Small intestine (tissue), 7 donors: ENCODE measurements at regions not wholly inside any gene's neighbourhood (a gene's known extent, or its start where the extent isn't known, plus 50 kb on each side); places are given as distances from the start of the nearest gene placed in this dataset.

ENCODE experiments used
- DNase-seq, 2 donors: peaks; one replicate each; pipeline versions ENCODE4 v3.0.0 to v3.0.0-alpha.2; 2013
- FAIRE-seq: peaks from 2 replicates; lab custom pipeline; 2012; peaks lifted over from hg19 to GRCh38; lab: Jason Lieb, UNC
- H3K27ac ChIP-seq, 3 donors: one replicate each; pipeline ENCODE4 v1.5.1; 2013; ENCODE audit warnings: low read length in 2 of 3, mild to moderate bottlenecking in 2 of 3, control low read depth in 1 of 3, inconsistent platforms in 1 of 3, low read depth in 1 of 3, moderate library complexity in 1 of 3
- H3K27me3 ChIP-seq, 3 donors: one replicate each; pipeline ENCODE4 v1.6.1; 2013; ENCODE audit warnings: low read length in 3 of 3, inconsistent platforms in 1 of 3; ENCODE audit not compliant: control insufficient read depth in 3 of 3, insufficient read depth in 3 of 3
- H3K36me3 ChIP-seq, 3 donors: one replicate each; pipeline ENCODE4 v1.6.1; 2013; ENCODE audit warnings: low read length in 3 of 3, inconsistent platforms in 1 of 3, low read depth in 1 of 3, mild to moderate bottlenecking in 1 of 3, moderate library complexity in 1 of 3; ENCODE audit not compliant: control insufficient read depth in 3 of 3, insufficient read depth in 2 of 3
- H3K4me1 ChIP-seq, 3 donors: one replicate each; pipeline ENCODE4 v1.6.1; 2013; ENCODE audit warnings: low read length in 2 of 3, inconsistent platforms in 1 of 3, low read depth in 1 of 3, mild to moderate bottlenecking in 1 of 3, moderate library complexity in 1 of 3; ENCODE audit not compliant: control insufficient read depth in 3 of 3, insufficient read depth in 2 of 3
- H3K4me3 ChIP-seq, 3 donors: one replicate each; pipeline ENCODE4 v1.5.1; 2013; ENCODE audit warnings: low read length in 3 of 3, control low read depth in 1 of 3, inconsistent platforms in 1 of 3, low read depth in 1 of 3, mild to moderate bottlenecking in 1 of 3, moderate library complexity in 1 of 3
- H3K9me3 ChIP-seq, 2 donors: one replicate each; pipeline ENCODE4 v1.6.1; 2013; ENCODE audit warnings: low read depth in 1 of 2, low read length in 1 of 2; ENCODE audit not compliant: control insufficient read depth in 2 of 2, insufficient read depth in 1 of 2
- WGBS, 3 donors: extraction: QIAGEN DNeasy Blood & Tissue Kit; methylation state at CpG; one replicate each; pipeline ENCODE4 v1.1.7; 2013; 5-methylcytosine and 5-hydroxymethylcytosine counted together
- donor health status: healthy with polysubstance abuse.
- donor health status: control.
- donor health status: control.
- donor health status: Bipolar disorder and iron deficiency.
- donor health status: healthy.

GRCh38 chr1:29835874-29836273 lies 599.6 kb downstream of the PTPRU start:
- no peak for DNase-seq
- Histone ChIP-seq H3K27ac (no peak overlapping the region), H3K36me3 (no peaks in the 10 kb centered on the region), H3K4me1 (no peaks in the 10 kb centered on the region), H3K9me3 (no peaks in the 10 kb centered on the region), H3K4me3 (no peak overlapping the region), H3K27me3 (no peaks in the 10 kb centered on the region)
- 54 to 66% (median 64%) methylated on average over 8 of the region's 8 CpGs for WGBS, 3 donors
- FAIRE-seq = no peak

GRCh38 chr1:29835406-29835805 lies 599.1 kb downstream of the PTPRU start:
- Histone ChIP-seq H3K27me3 (no peaks in the 10 kb centered on the region), H3K4me1 (no peaks in the 10 kb centered on the region), H3K4me3 (no peak overlapping the region), H3K36me3 (no peaks in the 10 kb centered on the region), H3K27ac (no peak overlapping the region), H3K9me3 (no peaks in the 10 kb centered on the region)
- DNase-seq = no peak
- WGBS, 3 donors = 45 to 48% (median 46%) methylated on average over 4 of the region's 4 CpGs
- no peak for FAIRE-seq

- H3K9me3 ChIP-seq = no peaks in the 10 kb centered on the region
- no peaks in the 10 kb centered on the region for H3K36me3 ChIP-seq
- FAIRE-seq (no peak), DNase-seq (peak in 1 of 2 donors; percentile 17)
- no peaks in the 10 kb centered on the region for H3K4me1 ChIP-seq
- no peak overlapping the region for H3K27ac ChIP-seq
- 17 to 61% (median 35%) methylated on average over 6 of the region's 6 CpGs for WGBS, 3 donors
- no peak overlapping the region for H3K4me3 ChIP-seq
- no peaks in the 10 kb centered on the region for H3K27me3 ChIP-seq
Observed at GRCh38 chr1:29833581-29833980, 597.3 kb downstream of the PTPRU start.

- Histone ChIP-seq H3K4me1 (no peaks in the 10 kb centered on the region), H3K27ac (no peak overlapping the region), H3K4me3 (no peak overlapping the region), H3K36me3 (no peaks in the 10 kb centered on the region), H3K9me3 (no peaks in the 10 kb centered on the region), H3K27me3 (no peaks in the 10 kb centered on the region)
- DNase-seq (no peak), FAIRE-seq (no peak)
- 69 to 89% (median 81%) methylated on average over 5 of the region's 5 CpGs for WGBS, 3 donors
Observed at GRCh38 chr1:29832936-29833335, 596.6 kb downstream of the PTPRU start.

GRCh38 chr1:29832471-29832870 lies 596.1 kb downstream of the PTPRU start:
- FAIRE-seq (no peak), DNase-seq (no peak)
- no peaks in the 10 kb centered on the region for H3K4me1 ChIP-seq
- H3K27me3 ChIP-seq = no peaks in the 10 kb centered on the region
- WGBS, 3 donors = 60 to 76% (median 61%) methylated on average over 8 of the region's 8 CpGs
- H3K27ac ChIP-seq = no peak overlapping the region
- H3K9me3 ChIP-seq = no peaks in the 10 kb centered on the region
- H3K36me3 ChIP-seq = no peaks in the 10 kb centered on the region
- H3K4me3 ChIP-seq = no peak overlapping the region

GRCh38 chr1:29831500-29832117 lies 595.3 kb downstream of the PTPRU start:
- no peak for DNase-seq
- no peaks in the 10 kb centered on the region for H3K27me3 ChIP-seq
- H3K36me3 ChIP-seq = no peaks in the 10 kb centered on the region
- no peak overlapping the region for H3K4me3 ChIP-seq
- 60 to 80% (median 61%) methylated on average over 7 of the region's 7 CpGs for whole genome bisulfite sequencing, 3 donors
- no peak for FAIRE-seq
- no peaks in the 10 kb centered on the region for H3K4me1 ChIP-seq
- no peaks in the 10 kb centered on the region for H3K9me3 ChIP-seq
- no peak overlapping the region for H3K27ac ChIP-seq

- 68 to 83% (median 70%) methylated on average over 7 of the region's 7 CpGs for WGBS, 3 donors
- Histone ChIP-seq H3K4me3 (no peak overlapping the region), H3K27me3 (no peaks in the 10 kb centered on the region), H3K4me1 (no peaks in the 10 kb centered on the region), H3K36me3 (no peaks in the 10 kb centered on the region), H3K27ac (no peak overlapping the region), H3K9me3 (no peaks in the 10 kb centered on the region)
- DNase-seq (no peak), FAIRE-seq (no peak)
Observed at GRCh38 chr1:29830916-29831315, 594.6 kb downstream of the PTPRU start.

- DNase-seq (no peak), FAIRE-seq (no peak)
- Histone ChIP-seq H3K27me3 (no peaks in the 10 kb centered on the region), H3K36me3 (no peaks in the 10 kb centered on the region), H3K4me1 (no peaks in the 10 kb centered on the region), H3K9me3 (no peaks in the 10 kb centered on the region), H3K27ac (no peak overlapping the region), H3K4me3 (no peak overlapping the region)
- 62 to 65% (median 64%) methylated on average over 8 of the region's 8 CpGs for WGBS, 3 donors
Observed at GRCh38 chr1:29830383-29830782, 594.1 kb downstream of the PTPRU start.
